Esophagus squamous epithelium (tissue), 4 donors: ENCODE measurements at regions not wholly inside any gene's neighbourhood (a gene's known extent, or its start where the extent isn't known, plus 50 kb on each side); places are given as distances from the start of the nearest gene placed in this dataset.

Experiments used
- POLR2A ChIP-seq, 4 donors: fragments of 450-650 bp; IDR thresholded peaks; one replicate each; pipeline ENCODE4 v1.6.1; 2017; ENCODE audit warnings: antibody characterized with exemption in 4 of 4, mild to moderate bottlenecking in 4 of 4, moderate library complexity in 3 of 4
- TF ChIP-seq, protein P1 (sequence below), 6 experiments: fragments of 450-650 bp in 4 of 6; fragments of 200-600 bp in 2 of 6; sonication (generic) in 2 of 6; IDR thresholded peaks; one replicate each; pipeline ENCODE4 v1.5.1; 2016 to 2019; ENCODE audit warnings: antibody characterized with exemption in 6 of 6, mild to moderate bottlenecking in 4 of 6, moderate library complexity in 4 of 6

DNA sequence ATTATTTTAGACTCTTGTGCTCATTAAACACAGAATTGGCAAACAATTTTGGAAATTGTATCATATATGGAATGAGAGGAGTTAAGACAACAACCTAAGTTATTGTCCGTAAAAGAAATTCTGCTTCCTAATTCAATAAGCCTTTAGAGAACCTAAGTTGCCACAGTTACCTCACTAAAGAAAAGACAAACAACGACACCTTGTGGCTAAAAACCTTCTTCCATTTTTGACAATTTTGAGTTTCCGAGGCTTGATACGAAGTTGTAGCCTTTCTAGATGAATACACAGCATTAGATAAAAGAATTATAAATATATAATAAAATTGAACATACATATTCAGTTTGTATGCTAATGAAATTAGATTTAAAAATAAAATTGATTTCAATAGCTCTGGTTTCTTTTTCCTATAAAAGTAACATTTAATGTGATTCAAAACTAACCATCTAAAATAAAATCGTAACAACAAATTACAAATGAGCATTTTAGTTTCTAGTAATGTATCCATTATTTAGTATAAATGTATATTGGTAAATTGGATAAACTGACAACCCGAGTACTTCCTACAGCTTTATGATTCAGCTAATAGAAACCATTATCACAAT is 275.1 kb downstream of the GPM6A start:
- TF ChIP-seq, protein P1, sequence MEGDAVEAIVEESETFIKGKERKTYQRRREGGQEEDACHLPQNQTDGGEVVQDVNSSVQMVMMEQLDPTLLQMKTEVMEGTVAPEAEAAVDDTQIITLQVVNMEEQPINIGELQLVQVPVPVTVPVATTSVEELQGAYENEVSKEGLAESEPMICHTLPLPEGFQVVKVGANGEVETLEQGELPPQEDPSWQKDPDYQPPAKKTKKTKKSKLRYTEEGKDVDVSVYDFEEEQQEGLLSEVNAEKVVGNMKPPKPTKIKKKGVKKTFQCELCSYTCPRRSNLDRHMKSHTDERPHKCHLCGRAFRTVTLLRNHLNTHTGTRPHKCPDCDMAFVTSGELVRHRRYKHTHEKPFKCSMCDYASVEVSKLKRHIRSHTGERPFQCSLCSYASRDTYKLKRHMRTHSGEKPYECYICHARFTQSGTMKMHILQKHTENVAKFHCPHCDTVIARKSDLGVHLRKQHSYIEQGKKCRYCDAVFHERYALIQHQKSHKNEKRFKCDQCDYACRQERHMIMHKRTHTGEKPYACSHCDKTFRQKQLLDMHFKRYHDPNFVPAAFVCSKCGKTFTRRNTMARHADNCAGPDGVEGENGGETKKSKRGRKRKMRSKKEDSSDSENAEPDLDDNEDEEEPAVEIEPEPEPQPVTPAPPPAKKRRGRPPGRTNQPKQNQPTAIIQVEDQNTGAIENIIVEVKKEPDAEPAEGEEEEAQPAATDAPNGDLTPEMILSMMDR (IDR thresholded peaks at IDR 0.05), result peak in 4 of 6 experiments; percentile 16 to 37 (median 34)
- no peak for TF ChIP-seq POLR2A (IDR thresholded peaks at IDR 0.05)
